Pons (tissue), 1 donor: ENCODE measurements at regions not wholly inside any gene's neighbourhood (a gene's known extent, or its start where the extent isn't known, plus 50 kb on each side); places are given as distances from the start of the nearest gene placed in this dataset.

ENCODE experiments used
- DNase-seq: peaks from one replicate; pipeline ENCODE4 v3.0.0-alpha.2; 2016; ENCODE audit warnings: low spot score

- no peak for DNase-seq
Observed at GRCh38 chr14:71497645-71498086, 434.6 kb upstream of the RGS6 start.

GRCh38 chr14:71498212-71498611 is 434.0 kb upstream of the RGS6 start:
- DNase-seq: no peak

DNA sequence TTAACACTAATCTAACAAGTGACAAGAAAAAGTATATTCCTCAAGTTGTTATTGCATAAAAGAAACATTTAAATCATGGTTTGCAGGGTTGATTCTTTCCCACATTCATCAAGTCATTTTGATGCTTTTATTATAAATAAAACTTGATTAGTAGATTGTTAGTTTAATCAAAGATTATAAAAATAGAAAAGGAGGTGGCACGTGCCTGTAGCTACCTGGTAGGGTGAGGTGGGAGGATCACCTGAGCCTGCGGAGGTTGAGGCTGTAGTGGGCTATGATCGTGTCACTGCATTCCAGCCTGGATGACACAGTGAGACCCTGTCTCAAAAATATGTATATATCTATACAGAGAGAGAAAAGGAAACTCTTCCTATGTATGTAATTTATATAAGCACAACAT is 433.2 kb upstream of the RGS6 start:
- no peak for DNase-seq

DNA sequence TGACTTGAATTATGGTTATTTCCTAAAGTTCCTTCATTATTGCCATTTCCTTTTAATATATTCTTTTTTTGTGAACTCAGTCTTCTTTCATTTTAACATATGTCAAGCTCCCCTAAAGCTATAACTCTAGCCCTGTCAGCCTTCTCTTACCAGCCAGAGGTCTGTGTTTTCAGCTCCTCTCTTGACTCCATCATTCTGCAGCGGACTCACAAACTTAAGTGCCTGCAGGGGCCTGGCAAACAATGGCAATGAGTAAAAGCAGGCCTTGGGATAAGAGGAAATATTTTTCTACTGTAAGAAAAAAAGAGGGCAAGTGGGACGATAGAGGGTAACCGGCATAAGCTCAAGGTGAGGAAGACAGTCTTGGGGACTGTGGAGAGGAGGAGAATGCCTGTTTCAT is 424.5 kb upstream of the RGS6 start:
- DNase-seq: no peak

DNA sequence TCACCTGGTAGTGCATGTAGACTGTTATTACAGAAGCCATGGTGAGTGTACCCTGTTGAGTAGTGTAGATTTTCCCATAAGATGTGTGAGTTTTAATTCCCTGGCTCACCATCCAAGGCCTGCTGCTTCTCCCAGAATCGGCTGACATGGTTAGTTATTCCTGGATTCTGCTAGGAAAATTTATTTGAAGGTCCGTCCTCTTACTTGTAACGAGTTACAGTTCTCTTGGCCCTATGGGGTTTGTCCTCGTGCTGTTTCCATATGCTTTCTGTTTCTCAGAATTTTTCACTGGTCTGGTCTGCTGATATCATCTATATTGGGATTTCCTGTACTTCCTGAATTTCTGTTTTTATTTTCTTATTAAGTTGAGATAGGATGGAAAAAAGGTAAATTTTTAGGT is 423.3 kb upstream of the RGS6 start:
- no peak for DNase-seq

DNA sequence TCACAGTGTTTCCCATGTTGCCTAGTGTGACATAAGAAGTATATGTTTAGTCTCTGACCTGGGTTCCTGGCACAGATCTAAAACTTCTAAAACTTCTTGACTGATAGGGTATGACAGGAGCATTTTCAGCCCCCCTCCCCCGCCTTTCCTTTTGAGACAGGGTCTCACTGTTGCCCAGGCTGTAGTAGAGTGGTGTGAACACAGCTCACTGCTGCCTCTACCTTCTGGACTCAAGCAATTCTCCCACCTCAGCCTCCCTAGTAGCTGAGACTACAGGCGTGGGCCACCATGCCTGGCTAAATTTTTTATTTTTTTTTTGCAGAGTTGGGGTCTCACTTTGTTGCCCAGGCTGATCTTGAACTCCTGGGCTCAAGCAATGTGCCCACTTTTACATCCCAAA is 421.1 kb upstream of the RGS6 start:
- DNase-seq: no peak

- no peak for DNase-seq
Observed at GRCh38 chr14:71514941-71515919, 417.0 kb upstream of the RGS6 start.

DNA sequence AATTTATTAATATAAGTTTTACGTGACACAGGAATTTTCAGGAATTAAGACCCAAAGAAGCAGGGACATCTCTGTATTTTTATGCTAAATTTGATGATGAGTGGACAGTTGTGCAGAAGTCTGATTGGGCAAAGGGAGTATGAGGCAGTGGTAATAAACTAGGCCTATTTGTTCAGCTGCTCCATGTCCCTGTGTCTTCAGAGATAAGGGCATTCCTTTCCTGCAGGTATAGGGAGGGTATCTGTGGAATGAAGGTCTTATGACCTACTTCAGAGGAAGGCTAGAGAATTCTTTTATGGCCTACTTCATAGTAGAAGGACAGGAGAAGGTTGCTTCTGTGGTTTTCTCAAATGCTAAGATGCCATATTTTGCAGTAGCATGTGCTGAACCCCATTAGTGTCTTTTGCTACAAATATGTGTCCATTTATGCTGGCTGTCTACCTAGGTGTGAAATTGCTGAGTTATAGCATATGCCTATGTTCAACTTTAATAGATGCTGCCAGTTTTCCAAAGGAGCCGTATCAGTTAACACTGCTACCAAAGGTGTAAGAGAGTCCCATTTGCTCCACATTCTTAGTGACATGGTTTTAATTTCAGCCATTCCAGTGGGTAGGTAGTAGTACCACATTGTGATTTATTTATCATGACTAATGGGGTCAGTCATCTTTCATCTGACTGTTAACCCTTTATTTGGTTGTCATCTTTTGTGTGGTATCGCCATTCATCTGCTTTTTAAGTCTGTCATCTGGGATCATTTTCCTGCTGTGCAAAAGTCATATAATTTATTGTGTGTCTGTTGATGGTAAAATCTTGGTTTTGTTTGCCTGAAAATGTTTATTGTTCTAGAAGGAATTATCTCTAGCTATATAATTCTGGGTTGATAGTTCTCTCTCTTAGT is 410.7 kb upstream of the RGS6 start:
- no peak for DNase-seq

- DNase-seq: no peak
Observed at GRCh38 chr14:71523630-71524319, 408.5 kb upstream of the RGS6 start.

DNA sequence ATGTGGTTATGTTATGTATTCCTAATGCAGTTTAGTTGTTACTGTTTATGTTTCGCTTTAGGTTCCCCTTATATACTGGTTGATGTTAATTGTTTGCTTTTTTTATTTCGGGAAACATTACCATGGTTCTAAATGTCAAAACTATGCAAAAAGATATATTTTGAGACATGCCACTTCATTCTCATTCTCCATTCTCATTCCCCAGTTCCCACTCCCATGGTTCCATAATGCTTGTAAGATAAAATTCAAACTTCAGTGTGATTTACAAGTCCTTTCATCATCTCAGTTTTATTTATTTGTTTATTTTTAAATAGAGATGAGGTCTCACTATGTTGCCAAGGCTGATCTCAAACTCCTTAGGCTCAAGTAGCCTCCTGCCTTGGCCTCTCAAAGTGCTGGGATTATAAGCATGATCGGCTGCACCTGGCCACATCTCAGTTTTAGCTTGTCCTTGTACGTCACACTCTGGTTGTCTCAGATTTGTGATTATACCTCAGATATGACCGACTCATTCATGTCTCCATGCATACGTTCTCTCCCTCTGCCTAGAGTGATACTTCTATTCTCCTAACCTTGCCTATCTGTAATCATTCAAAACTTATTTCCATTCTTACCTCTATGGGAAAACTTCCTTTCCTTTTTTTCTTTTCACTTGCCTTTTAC is 407.8 kb upstream of the RGS6 start:
- DNase-seq: no peak

GRCh38 chr14:71525663-71526221 is 406.5 kb upstream of the RGS6 start:
- DNase-seq: no peak

GRCh38 chr14:71526388-71526787 is 405.8 kb upstream of the RGS6 start:
- DNase-seq: no peak

GRCh38 chr14:71527838-71528237 is 404.4 kb upstream of the RGS6 start:
- DNase-seq: no peak

DNA sequence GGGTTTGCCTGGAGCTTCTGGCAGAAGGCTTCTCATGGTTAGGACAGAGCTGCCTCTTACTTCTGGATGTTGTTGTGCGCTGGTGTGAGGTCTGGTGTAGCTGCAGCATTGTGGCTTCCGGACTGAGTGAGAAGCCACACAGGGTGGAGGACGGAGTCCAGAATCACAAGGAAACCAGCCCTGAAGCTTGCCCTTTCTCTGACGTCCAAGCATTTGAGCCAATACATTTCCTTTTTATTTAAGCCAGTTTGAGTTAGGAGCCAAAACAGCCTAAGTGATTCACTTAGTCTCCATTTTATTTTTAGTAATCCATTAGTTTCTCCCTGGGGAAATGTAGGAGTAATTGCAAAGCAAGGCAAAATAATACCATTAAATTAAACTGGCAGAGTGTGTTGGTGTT is 402.4 kb upstream of the RGS6 start:
- no peak for DNase-seq

DNA sequence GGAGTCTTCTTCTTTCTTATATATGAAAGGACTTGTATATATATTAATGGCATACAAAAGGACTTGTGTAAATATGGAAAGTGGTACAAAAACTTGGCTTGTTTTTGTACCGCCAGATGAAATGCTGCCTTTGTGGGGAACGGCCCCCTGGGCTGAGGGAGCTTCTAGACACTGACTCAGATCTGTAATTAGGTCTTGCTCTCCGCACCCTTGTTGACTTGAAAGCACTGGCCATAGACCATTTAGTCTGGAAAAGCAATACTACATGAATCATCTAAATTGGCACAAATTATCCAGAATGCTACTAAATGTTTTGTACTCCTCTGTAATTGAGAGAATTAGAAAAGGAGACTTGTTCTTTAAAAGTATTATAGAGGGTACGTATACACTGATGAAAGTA is 399.9 kb upstream of the RGS6 start:
- DNase-seq: no peak

- no peak for DNase-seq
Observed at GRCh38 chr14:71532790-71533189, 399.4 kb upstream of the RGS6 start.

DNA sequence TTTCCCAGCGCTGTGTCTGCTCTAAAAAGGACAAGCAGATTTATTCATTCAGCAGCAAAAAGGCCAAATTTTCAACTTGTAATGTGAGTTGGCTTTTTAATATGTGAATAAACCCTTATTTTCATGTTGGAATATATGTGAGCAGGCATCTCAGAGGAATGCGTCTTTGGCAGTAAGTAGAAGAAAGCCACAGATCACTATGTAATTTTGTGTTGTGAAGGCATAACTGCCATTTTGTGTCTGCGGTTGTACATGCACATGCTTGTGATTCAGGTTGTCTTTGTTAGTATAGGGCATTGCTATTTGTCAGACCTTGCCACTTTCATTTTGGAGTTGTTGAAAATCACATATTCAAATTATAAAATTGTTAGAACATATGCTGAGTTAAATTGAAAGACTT is 398.8 kb upstream of the RGS6 start:
- DNase-seq: no peak

- DNase-seq: no peak
Observed at GRCh38 chr14:71533800-71534199, 398.4 kb upstream of the RGS6 start.

DNA sequence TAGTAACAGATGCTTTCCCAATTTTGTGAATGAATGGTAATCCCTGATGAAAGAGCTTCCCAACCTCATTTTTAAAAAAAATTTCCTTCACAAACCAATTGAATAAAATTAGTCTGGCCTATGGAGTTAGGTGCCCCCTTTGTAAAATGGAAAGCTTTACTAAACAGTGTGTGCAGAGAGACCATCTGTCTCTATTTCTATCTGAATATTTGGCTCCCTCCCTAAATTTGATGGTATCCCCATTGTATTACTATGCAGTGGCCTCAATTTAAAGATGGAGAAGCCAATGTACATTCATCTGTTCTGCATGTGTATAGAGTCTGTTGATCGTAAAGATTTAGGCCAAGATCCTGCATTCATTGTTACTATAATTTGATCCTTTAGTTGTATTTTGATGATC is 397.7 kb upstream of the RGS6 start:
- no peak for DNase-seq

DNA sequence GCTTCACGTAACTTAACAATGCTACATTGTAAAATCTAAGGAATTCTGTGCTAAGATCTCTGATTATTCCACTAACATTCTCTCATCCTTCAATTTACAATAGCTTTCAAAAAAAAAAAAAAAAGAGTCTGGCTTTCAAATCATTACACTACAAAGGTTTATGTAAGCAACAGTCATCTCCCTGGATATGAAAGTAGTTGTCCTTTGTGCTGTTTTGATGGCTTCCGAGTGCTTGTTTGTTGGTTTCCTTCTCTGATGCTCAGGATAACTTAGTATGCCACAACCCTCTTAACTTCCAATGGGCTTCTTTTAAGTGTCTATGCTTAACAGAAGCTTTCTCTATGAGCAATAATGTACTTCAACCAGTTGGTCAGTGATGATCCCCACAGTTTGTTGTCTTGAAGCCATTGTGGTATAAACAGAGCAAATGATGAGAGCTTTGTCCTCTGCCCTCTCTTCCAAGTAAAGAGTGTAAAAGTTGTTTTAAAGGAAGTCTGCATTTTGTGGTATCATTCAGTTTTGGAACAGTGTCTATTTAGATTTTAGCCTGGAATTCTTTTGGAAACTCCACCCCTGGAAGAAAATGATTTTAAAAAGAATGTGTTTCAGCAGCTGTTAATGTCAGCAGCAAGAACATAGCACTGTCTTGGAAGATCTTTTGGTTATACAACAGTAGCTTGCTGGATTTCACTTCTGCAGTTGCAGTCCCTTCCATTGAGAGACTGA is 396.1 kb upstream of the RGS6 start:
- DNase-seq: no peak
